ENCODE measurements at regions not wholly inside any gene's neighbourhood (a gene's known extent, or its start where the extent isn't known, plus 50 kb on each side); places are given as distances from the start of the nearest gene placed in this dataset.

- TF ChIP-seq YY1 (IDR thresholded peaks at IDR 0.05) (no peak), REST (IDR thresholded peaks at IDR 0.05) (no peak), CTCF (IDR thresholded peaks at IDR 0.05; ENCODE audit: low read depth, low read length, missing input control) (no peak), ZBTB33 (IDR thresholded peaks at IDR 0.05) (no peak), MAX (IDR thresholded peaks at IDR 0.05) (no peak), TAF1 (conservative IDR thresholded peaks at IDR 0.05) (no peak), ATF3 (IDR thresholded peaks at IDR 0.05) (no peak)
These were observed 105.3 kb upstream of the PIK3R1 start for GRCh38 chr5:68110264-68110663.

All from liver (tissue), 3 donors.